PC-3 (cell line): ENCODE measurements at regions not wholly inside any gene's neighbourhood (a gene's known extent, or its start where the extent isn't known, plus 50 kb on each side); places are given as distances from the start of the nearest gene placed in this dataset.

Experiments
- ATAC-seq: fragments of 200-7000 bp; cut with Tn5 transposase; 2 replicates; pipeline ENCODE4 v1.9.1; 2020; ENCODE audit warnings: mild to moderate bottlenecking, moderate library complexity
- BruUV-seq: library from RNA; stranded (reverse); fragments of 400-500 nt; replicated peaks from 2 replicates; lab custom pipeline; 2021; lab: Mats Ljungman, UMichigan
- CTCF ChIA-PET: fragments of 300-600 bp; sonication (Branson Sonifier 250); formaldehyde crosslinking; loops from one replicate; lab custom pipeline; 2022; ENCODE audit warnings: antibody characterized with exemption; lab: Charles Lee
- POLR2A ChIA-PET: fragments of 300-600 bp; sonication (Branson Sonifier 250); formaldehyde crosslinking; loops from one replicate; lab custom pipeline; 2022; ENCODE audit warnings: antibody characterized with exemption; ENCODE audit not compliant: unreplicated experiment; lab: Charles Lee
- DNase-seq: peaks from one replicate; pipeline ENCODE4 v3.0.0-alpha.2; 2015
- H2AFZ ChIP-seq: fragments of 300-600 bp; sonication (generic); 2 replicates; pipeline ENCODE4 v1.6.0; 2016; ENCODE audit warnings: antibody characterized with exemption, low read length
- H3F3A ChIP-seq: fragments of 300-600 bp; sonication (generic); one replicate; pipeline ENCODE4 v1.6.0; 2017; ENCODE audit warnings: antibody characterized with exemption, low read length, control low read depth, mild to moderate bottlenecking; ENCODE audit not compliant: unreplicated experiment
- H3K27ac ChIP-seq: fragments of 300-600 bp; sonication (generic); 2 replicates; pipeline ENCODE4 v1.5.1; 2016; ENCODE audit warnings: mild to moderate bottlenecking, low read length
- H3K27me3 ChIP-seq: fragments of 300-600 bp; sonication (generic); 2 replicates; pipeline ENCODE4 v1.6.1; 2016; ENCODE audit warnings: low read length, mixed read lengths
- H3K36me3 ChIP-seq: fragments of 300-600 bp; sonication (generic); 2 replicates; pipeline ENCODE4 v1.6.1; 2016; ENCODE audit warnings: low read depth, mixed run types, low read length, mixed read lengths
- H3K4me1 ChIP-seq: fragments of 300-600 bp; sonication (generic); 2 replicates; pipeline ENCODE4 v1.5.1; 2016; ENCODE audit warnings: low read length; ENCODE audit not compliant: insufficient read depth
- H3K4me2 ChIP-seq: fragments of 300-600 bp; sonication (generic); 2 replicates; pipeline ENCODE4 v1.6.0; 2016; ENCODE audit warnings: low read length
- H3K4me3 ChIP-seq: fragments of 300-600 bp; sonication (generic); 2 replicates; pipeline ENCODE4 v1.5.1; 2016; ENCODE audit warnings: mild to moderate bottlenecking, low read length, mixed read lengths
- H3K79me2 ChIP-seq: fragments of 300-600 bp; sonication (generic); 2 replicates; pipeline ENCODE4 v1.6.1; 2017; ENCODE audit warnings: low read length, mixed read lengths
- H3K9ac ChIP-seq: fragments of 300-600 bp; sonication (generic); 2 replicates; pipeline ENCODE4 v1.6.0; 2016; ENCODE audit warnings: mild to moderate bottlenecking, low read length
- H3K9me2 ChIP-seq: fragments of 300-600 bp; sonication (generic); replicated peaks from 2 replicates; pipeline ENCODE4 v1.6.1; 2016; ENCODE audit warnings: mixed run types, low read length, mixed read lengths
- H3K9me3 ChIP-seq: fragments of 300-600 bp; sonication (generic); 2 replicates; pipeline ENCODE4 v1.6.1; 2016; ENCODE audit warnings: low read length, mixed read lengths
- H4K20me1 ChIP-seq: fragments of 300-600 bp; sonication (generic); 2 replicates; pipeline ENCODE4 v1.6.1; 2016; ENCODE audit warnings: low read length, mixed read lengths
- CTCF ChIP-seq: fragments of 300-600 bp; sonication (generic); conservative IDR thresholded peaks from 2 replicates; pipeline ENCODE4 v1.5.1; 2017; ENCODE audit warnings: antibody characterized with exemption, low read depth, mild to moderate bottlenecking, low read length
- EZH2 ChIP-seq: fragments of 300-600 bp; sonication (generic); IDR thresholded peaks from one replicate; pipeline ENCODE4 v1.6.1; 2017; ENCODE audit warnings: antibody characterized with exemption, mild to moderate bottlenecking, low read length; ENCODE audit not compliant: unreplicated experiment
- EZH2phosphoT487 ChIP-seq: fragments of 300-600 bp; sonication (generic); IDR thresholded peaks from 2 replicates; pipeline ENCODE4 v1.6.1; 2018; ENCODE audit warnings: mild to moderate bottlenecking, antibody characterized with exemption, low read length, borderline replicate concordance
- intact Hi-C: fragments of 100-400 bp; cut with micrococcal nuclease; formaldehyde crosslinking; loops from 2 replicates; pipeline ENCODE4 v1.9.0; 2023

GRCh38 chr6:119686240-119686639 is 336.7 kb upstream of the MAN1A1 start:
- intact Hi-C loops, result no loop called here
- TF ChIP-seq EZH2phosphoT487, result no peak
- no peak for TF ChIP-seq EZH2
- no peak for TF ChIP-seq CTCF
- H3K4me2 ChIP-seq, result no peak overlapping the region
- H2AFZ ChIP-seq, result no peak overlapping the region
- no TSS peak for BruUV-seq
- H3K36me3 ChIP-seq, result no peaks in the 10 kb centered on the region
- H3K9me3 ChIP-seq, result no peaks in the 10 kb centered on the region
- no peaks in the 10 kb centered on the region for H3K79me2 ChIP-seq
- no peak overlapping the region for H3K4me3 ChIP-seq
- H3K9me2 ChIP-seq, result no peaks in the 10 kb centered on the region
- H3K27ac ChIP-seq, result no peak overlapping the region
- H3K4me1 ChIP-seq, result no peaks in the 10 kb centered on the region
- no peaks in the 10 kb centered on the region for H3F3A ChIP-seq
- ATAC-seq (no peak), DNase-seq (no peak)
- H4K20me1 ChIP-seq, result no peaks in the 10 kb centered on the region
- ChIA-PET CTCF (no interaction called here), POLR2A (no interaction called here)
- H3K27me3 ChIP-seq, result no peaks in the 10 kb centered on the region
- no peak overlapping the region for H3K9ac ChIP-seq

- no peaks in the 10 kb centered on the region for H3K27me3 ChIP-seq
- no peak overlapping the region for H3K27ac ChIP-seq
- H3K4me2 ChIP-seq, result no peak overlapping the region
- no peaks in the 10 kb centered on the region for H4K20me1 ChIP-seq
- H3K4me1 ChIP-seq, result no peaks in the 10 kb centered on the region
- no peak overlapping the region for H3K9ac ChIP-seq
- no peaks in the 10 kb centered on the region for H3K9me3 ChIP-seq
- no peaks in the 10 kb centered on the region for H3K9me2 ChIP-seq
- no peak overlapping the region for H2AFZ ChIP-seq
- intact Hi-C loops, result no loop called here
- no TSS peak for BruUV-seq
- no peak for DNase-seq
- H3K4me3 ChIP-seq, result no peak overlapping the region
- POLR2A ChIA-PET, result no interaction called here
- H3K36me3 ChIP-seq, result no peaks in the 10 kb centered on the region
- H3F3A ChIP-seq, result no peaks in the 10 kb centered on the region
- CTCF ChIA-PET, result no interaction called here
- no peak for ATAC-seq
- TF ChIP-seq CTCF (no peak), EZH2phosphoT487 (no peak), EZH2 (no peak)
- no peaks in the 10 kb centered on the region for H3K79me2 ChIP-seq
Measured at GRCh38 chr6:119683671-119684070, 334.1 kb upstream of the MAN1A1 start.

- no peak for DNase-seq
- no peaks in the 10 kb centered on the region for H3K36me3 ChIP-seq
- no peaks in the 10 kb centered on the region for H3K27me3 ChIP-seq
- H3K9me2 ChIP-seq, result no peaks in the 10 kb centered on the region
- no peaks in the 10 kb centered on the region for H3K4me1 ChIP-seq
- no peak overlapping the region for H3K27ac ChIP-seq
- BruUV-seq, result no TSS peak
- H3K4me2 ChIP-seq, result no peak overlapping the region
- H3F3A ChIP-seq, result no peaks in the 10 kb centered on the region
- H2AFZ ChIP-seq, result no peak overlapping the region
- H3K9ac ChIP-seq, result no peak overlapping the region
- ATAC-seq, result no peak
- H3K79me2 ChIP-seq, result no peaks in the 10 kb centered on the region
- ChIA-PET POLR2A (no interaction called here), CTCF (no interaction called here)
- intact Hi-C loops, result no loop called here
- H3K4me3 ChIP-seq, result no peak overlapping the region
- no peak for TF ChIP-seq EZH2phosphoT487
- TF ChIP-seq CTCF, result no peak
- TF ChIP-seq EZH2, result no peak
- H4K20me1 ChIP-seq, result no peaks in the 10 kb centered on the region
- H3K9me3 ChIP-seq, result no peaks in the 10 kb centered on the region
Measured at GRCh38 chr6:119683031-119683430, 333.5 kb upstream of the MAN1A1 start.
